B cell (primary cell): ENCODE measurements at regions not wholly inside any gene's neighbourhood (a gene's known extent, or its start where the extent isn't known, plus 50 kb on each side); places are given as distances from the start of the nearest gene placed in this dataset.

ENCODE experiments used
- ATAC-seq: fragments of 200-7000 bp; cut with Tn5 transposase; one replicate; pipeline ENCODE4 v1.10.0; 2021; ENCODE audit warnings: low read depth, mild to moderate bottlenecking, moderate number of reproducible peaks, moderate library complexity
- CTCF ChIA-PET: fragments of 350-600 bp; sonication (Branson Sonifier 250); formaldehyde crosslinking; loops from one replicate; lab custom pipeline; 2021; ENCODE audit warnings: antibody characterized with exemption, inconsistent platforms; lab: Charles Lee
- POLR2A ChIA-PET: fragments of 350-600 bp; sonication (Branson Sonifier 250); formaldehyde crosslinking; loops from one replicate; lab custom pipeline; 2021; ENCODE audit warnings: antibody characterized with exemption; lab: Charles Lee
- DNase-seq: peaks from one replicate; pipeline ENCODE4 v3.0.0; 2013
- H2AFZ ChIP-seq: 2 replicates; pipeline ENCODE4 v1.6.1; 2012; ENCODE audit warnings: mild to moderate bottlenecking, low read depth, low read length; ENCODE audit not compliant: insufficient read depth, poor library complexity, severe bottlenecking
- H3K27ac ChIP-seq, 2 donors: 1 replicate in 1 of 2; 2 replicates in 1 of 2; pipeline ENCODE4 v1.5.1; 2012 to 2013; ENCODE audit warnings: low read length in 2 of 2, mild to moderate bottlenecking in 2 of 2, moderate library complexity in 1 of 2
- H3K27me3 ChIP-seq, 4 experiments: fragments of 200-600 bp in 1 of 4; sonication (generic) in 1 of 4; replicated peaks in 1 of 4; 1 replicate in 2 of 4; 2 replicates in 2 of 4; pipeline versions ENCODE4 v1.6.1 to v1.7.0; 2013 to 2016; ENCODE audit warnings: low read length in 3 of 4, mild to moderate bottlenecking in 2 of 4, mixed read lengths in 1 of 4, moderate library complexity in 1 of 4; ENCODE audit not compliant: insufficient read depth in 4 of 4, control insufficient read depth in 3 of 4; ENCODE audit errors: control extremely low read depth in 1 of 4
- H3K36me3 ChIP-seq, 2 experiments: replicated peaks in 1 of 2; 1 replicate in 1 of 2; 2 replicates in 1 of 2; pipeline versions ENCODE4 v1.6.1 to v1.7.1; 2013; ENCODE audit warnings: low read length in 1 of 2; ENCODE audit not compliant: insufficient read depth in 2 of 2, control insufficient read depth in 1 of 2; ENCODE audit errors: control extremely low read depth in 1 of 2, extremely low read depth in 1 of 2
- H3K4me1 ChIP-seq, 2 donors: fragments of 200-600 bp in 1 of 2; sonication (generic) in 1 of 2; 1 replicate in 1 of 2; 2 replicates in 1 of 2; pipeline versions ENCODE4 v1.5.1 to v1.6.1; 2013 to 2017; ENCODE audit warnings: low read length in 2 of 2; ENCODE audit not compliant: control insufficient read depth in 2 of 2, insufficient read depth in 2 of 2
- H3K4me2 ChIP-seq: replicated peaks from 2 replicates; pipeline ENCODE3; 2012; ENCODE audit warnings: mild to moderate bottlenecking, low read depth, low read length; ENCODE audit not compliant: poor library complexity, severe bottlenecking
- H3K4me3 ChIP-seq, 5 experiments: fragments of 200-600 bp in 1 of 5; sonication (generic) in 1 of 5; 1 replicate in 3 of 5; 2 replicates in 2 of 5; pipeline versions ENCODE4 v1.5.1 to v1.7.0; 2011 to 2016; ENCODE audit warnings: low read length in 4 of 5, mild to moderate bottlenecking in 4 of 5, low read depth in 2 of 5, control low read depth in 1 of 5, moderate library complexity in 1 of 5; ENCODE audit not compliant: insufficient read depth in 1 of 5; ENCODE audit errors: control extremely low read depth in 1 of 5, extremely low read depth in 1 of 5
- H3K79me2 ChIP-seq: fragments of 200-600 bp; sonication (generic); one replicate; pipeline ENCODE4 v1.6.0; 2016; ENCODE audit warnings: low read length; ENCODE audit not compliant: control insufficient read depth, insufficient read depth
- H3K9ac ChIP-seq: fragments of 200-600 bp; sonication (generic); 2 replicates; pipeline ENCODE4 v1.6.1; 2017; ENCODE audit warnings: mild to moderate bottlenecking, low read length, moderate library complexity
- H3K9me3 ChIP-seq, 3 donors: one replicate each; pipeline versions ENCODE4 v1.6.1 to v1.7.1; 2013; ENCODE audit warnings: low read length in 2 of 3; ENCODE audit not compliant: control insufficient read depth in 2 of 3, insufficient read depth in 1 of 3; ENCODE audit errors: control extremely low read depth in 1 of 3
- H4K20me1 ChIP-seq: 2 replicates; pipeline ENCODE4 v1.6.0; 2012; ENCODE audit warnings: mild to moderate bottlenecking, low read length; ENCODE audit not compliant: insufficient read depth, control insufficient read depth, poor library complexity, severe bottlenecking
- H3K27ac Mint-ChIP-seq: one replicate; pipeline ENCODE4 v1.8.0; 2021; ENCODE audit warnings: mixed read lengths
- H3K27me3 Mint-ChIP-seq: one replicate; pipeline ENCODE4 v1.8.0; 2021; ENCODE audit warnings: mixed read lengths
- H3K4me1 Mint-ChIP-seq: one replicate; pipeline ENCODE4 v1.8.0; 2021; ENCODE audit warnings: mixed read lengths
- H3K4me3 Mint-ChIP-seq: one replicate; pipeline ENCODE4 v1.8.0; 2021; ENCODE audit warnings: mixed read lengths
- H3K9me3 Mint-ChIP-seq: one replicate; pipeline ENCODE4 v1.8.0; 2022; ENCODE audit warnings: mixed read lengths; ENCODE audit not compliant: insufficient read depth
- CTCF ChIP-seq: fragments of 200-600 bp; IDR thresholded peaks from one replicate; pipeline ENCODE4 v1.8.0; 2022; ENCODE audit warnings: antibody characterized with exemption, mild to moderate bottlenecking
- EZH2 ChIP-seq: IDR thresholded peaks from 2 replicates; pipeline ENCODE4 v1.6.1; 2012; ENCODE audit warnings: borderline replicate concordance, low read depth, mild to moderate bottlenecking, moderate library complexity, low read length; ENCODE audit not compliant: insufficient read depth, poor library complexity, severe bottlenecking
- WGBS: methylation state at CpG from one replicate; pipeline ENCODE4 v1.1.5; 2013; ENCODE audit warnings: missing lambda C conversion rate; ENCODE audit not compliant: insufficient coverage; 5-methylcytosine and 5-hydroxymethylcytosine counted together
- intact Hi-C: fragments of 100-400 bp; cut with micrococcal nuclease; formaldehyde crosslinking; loops from one replicate; pipeline ENCODE4 v1.10.0; 2022

GRCh38 chr1:218866507-218866906 lies 307.2 kb upstream of the LYPLAL1 start:
- Histone ChIP-seq H3K4me1 (no peaks in the 10 kb centered on the region), H3K4me2 (no peak overlapping the region), H3K9ac (no peak overlapping the region), H3K79me2 (no peaks in the 10 kb centered on the region), H2AFZ (no peak overlapping the region), H3K36me3 (no peaks in the 10 kb centered on the region), H3K4me3 (no peak overlapping the region), H3K27ac (no peak overlapping the region), H4K20me1 (no peaks in the 10 kb centered on the region), H3K9me3 (no peaks in the 10 kb centered on the region), H3K27me3 (no peaks in the 10 kb centered on the region)
- Mint-ChIP-seq H3K9me3 (no peaks in the 10 kb centered on the region), H3K27ac (no peak overlapping the region), H3K27me3 (no peaks in the 10 kb centered on the region), H3K4me1 (no peaks in the 10 kb centered on the region), H3K4me3 (no peak overlapping the region)
- 100% methylated on average over 1 of the region's 1 CpG for WGBS
- no peak for ATAC-seq
- ChIA-PET CTCF (no interaction called here), POLR2A (no interaction called here)
- intact Hi-C loops: no loop called here
- no peak for TF ChIP-seq EZH2
- TF ChIP-seq CTCF: no peak
- DNase-seq: no peak

- POLR2A ChIA-PET: no interaction called here
- H3K36me3 ChIP-seq: no peaks in the 10 kb centered on the region
- TF ChIP-seq CTCF: no peak
- CTCF ChIA-PET: no interaction called here
- no peak for DNase-seq
- Mint-ChIP-seq H3K4me1 (no peaks in the 10 kb centered on the region), H3K27ac (no peak overlapping the region), H3K9me3 (no peaks in the 10 kb centered on the region), H3K4me3 (no peak overlapping the region), H3K27me3 (no peaks in the 10 kb centered on the region)
- H3K79me2 ChIP-seq: no peaks in the 10 kb centered on the region
- ATAC-seq: no peak
- intact Hi-C loops: no loop called here
- no peaks in the 10 kb centered on the region for H4K20me1 ChIP-seq
- H3K9ac ChIP-seq: no peak overlapping the region
- H3K4me3 ChIP-seq: no peak overlapping the region
- WGBS: no CpG with 5 or more reads among the region's 3 CpGs
- no peaks in the 10 kb centered on the region for H3K9me3 ChIP-seq
- no peak overlapping the region for H2AFZ ChIP-seq
- no peak overlapping the region for H3K4me2 ChIP-seq
- no peaks in the 10 kb centered on the region for H3K27me3 ChIP-seq
- no peaks in the 10 kb centered on the region for H3K4me1 ChIP-seq
- no peak overlapping the region for H3K27ac ChIP-seq
Measured at GRCh38 chr1:218867066-218867465, 306.6 kb upstream of the LYPLAL1 start.
